Liver (tissue), 3 donors: ENCODE measurements at regions not wholly inside any gene's neighbourhood (a gene's known extent, or its start where the extent isn't known, plus 50 kb on each side); places are given as distances from the start of the nearest gene placed in this dataset.

ENCODE experiments used
- SP1 ChIP-seq: IDR thresholded peaks from 2 replicates; pipeline ENCODE4 v1.6.1; 2018; ENCODE audit warnings: antibody characterized with exemption, mild to moderate bottlenecking
- TAF1 ChIP-seq: conservative IDR thresholded peaks from 2 replicates; pipeline ENCODE4 v1.6.1; 2016; ENCODE audit warnings: antibody characterized with exemption, mild to moderate bottlenecking
- TF ChIP-seq, protein P1 (sequence below): fragments of 150-350 bp; IDR thresholded peaks from 2 replicates; pipeline ENCODE4 v1.5.1; 2017; ENCODE audit warnings: improper control_type of control experiment, low read depth, low read length; ENCODE audit not compliant: missing input control
- donor health status: healthy.
- donor health status: healthy.

DNA sequence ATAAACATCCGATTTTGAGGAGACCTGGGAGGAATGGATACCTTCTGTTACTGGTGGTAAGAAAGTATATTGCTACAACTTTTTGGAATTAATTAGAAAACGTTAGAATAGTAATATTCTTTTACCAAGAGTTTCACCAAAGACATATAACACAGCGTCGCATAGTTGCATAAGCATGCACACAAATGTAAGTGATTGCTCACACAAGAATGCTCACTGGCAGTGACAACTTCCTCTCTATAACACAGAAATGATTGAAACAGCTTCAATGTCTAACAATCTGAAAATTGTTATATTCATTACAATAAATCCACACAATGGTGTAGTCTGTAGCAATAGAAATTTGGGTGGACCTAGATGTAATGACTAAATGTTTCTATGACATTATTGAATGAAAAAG is 998.6 kb downstream of the TTLL7 start:
- TF ChIP-seq, protein P1, sequence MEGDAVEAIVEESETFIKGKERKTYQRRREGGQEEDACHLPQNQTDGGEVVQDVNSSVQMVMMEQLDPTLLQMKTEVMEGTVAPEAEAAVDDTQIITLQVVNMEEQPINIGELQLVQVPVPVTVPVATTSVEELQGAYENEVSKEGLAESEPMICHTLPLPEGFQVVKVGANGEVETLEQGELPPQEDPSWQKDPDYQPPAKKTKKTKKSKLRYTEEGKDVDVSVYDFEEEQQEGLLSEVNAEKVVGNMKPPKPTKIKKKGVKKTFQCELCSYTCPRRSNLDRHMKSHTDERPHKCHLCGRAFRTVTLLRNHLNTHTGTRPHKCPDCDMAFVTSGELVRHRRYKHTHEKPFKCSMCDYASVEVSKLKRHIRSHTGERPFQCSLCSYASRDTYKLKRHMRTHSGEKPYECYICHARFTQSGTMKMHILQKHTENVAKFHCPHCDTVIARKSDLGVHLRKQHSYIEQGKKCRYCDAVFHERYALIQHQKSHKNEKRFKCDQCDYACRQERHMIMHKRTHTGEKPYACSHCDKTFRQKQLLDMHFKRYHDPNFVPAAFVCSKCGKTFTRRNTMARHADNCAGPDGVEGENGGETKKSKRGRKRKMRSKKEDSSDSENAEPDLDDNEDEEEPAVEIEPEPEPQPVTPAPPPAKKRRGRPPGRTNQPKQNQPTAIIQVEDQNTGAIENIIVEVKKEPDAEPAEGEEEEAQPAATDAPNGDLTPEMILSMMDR: no peak
- no peak for TF ChIP-seq TAF1
- no peak for TF ChIP-seq SP1
